CD4-positive, alpha-beta T cell treated with Interleukin-15 for 4 hours (primary cell): ENCODE measurements at regions not wholly inside any gene's neighbourhood (a gene's known extent, or its start where the extent isn't known, plus 50 kb on each side); places are given as distances from the start of the nearest gene placed in this dataset.
"Not testable (repeated sequence)": the region's sequence is repeated elsewhere in the genome, so short reads cannot be mapped to it uniquely, and the experiment has no call there.

Experiments
- DNase-seq: peaks from one replicate; pipeline ENCODE4 v3.0.0-alpha.2; 2020; ENCODE audit warnings: low spot score

DNA sequence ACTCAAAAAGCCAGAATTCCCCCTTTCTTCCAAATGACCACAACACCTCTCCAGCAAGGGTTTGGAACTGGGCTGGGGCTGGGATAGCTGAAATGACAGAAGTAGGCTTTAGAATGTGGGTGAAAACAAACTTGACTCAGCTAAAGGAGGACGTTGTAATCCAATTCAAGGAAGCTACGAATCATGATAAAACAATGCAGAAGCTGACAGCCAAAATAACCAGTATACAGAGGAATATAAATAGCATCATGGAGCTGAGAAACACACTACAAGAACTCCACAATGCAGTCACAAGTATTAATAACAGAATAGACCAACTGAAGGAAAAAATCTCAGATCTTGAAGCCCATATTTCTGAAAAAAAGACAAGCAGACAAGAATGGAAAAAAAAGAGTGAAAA lies 95.8 kb upstream of the TET2 start:
- no peak for DNase-seq

DNA sequence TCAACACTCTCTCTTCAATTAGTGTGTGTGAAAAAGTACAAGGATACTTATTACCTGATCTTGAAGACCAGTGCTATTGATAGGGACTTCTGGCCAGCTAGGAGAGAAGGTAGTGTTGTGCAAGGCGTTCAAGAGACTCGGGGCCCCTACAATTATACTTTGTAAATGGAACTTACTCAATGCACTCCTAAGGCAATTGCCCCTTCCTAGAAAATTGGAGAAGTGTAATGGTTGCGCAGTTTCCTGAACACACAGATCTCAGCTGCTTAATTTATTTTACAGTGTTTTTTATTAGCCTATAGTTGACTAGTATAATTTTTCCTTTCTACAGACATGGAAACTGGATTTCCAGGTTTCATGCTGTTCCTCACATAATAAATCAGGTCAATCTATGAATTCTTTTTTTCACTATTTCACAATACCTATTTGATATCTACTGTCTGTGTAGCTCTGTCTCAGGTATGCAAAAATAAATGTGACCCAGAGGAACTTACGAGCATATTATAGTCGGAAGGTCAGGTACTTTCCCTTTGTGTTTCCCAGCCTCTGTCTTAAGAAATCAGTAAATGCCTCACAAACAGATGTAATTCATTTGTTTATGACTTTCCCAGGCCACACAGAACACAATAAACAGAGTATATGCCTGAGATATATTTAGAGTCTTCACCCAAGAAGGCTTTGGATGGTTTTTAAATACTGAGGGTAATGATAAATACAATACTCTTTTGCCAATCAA lies 89.1 kb upstream of the TET2 start:
- no peak for DNase-seq

DNA sequence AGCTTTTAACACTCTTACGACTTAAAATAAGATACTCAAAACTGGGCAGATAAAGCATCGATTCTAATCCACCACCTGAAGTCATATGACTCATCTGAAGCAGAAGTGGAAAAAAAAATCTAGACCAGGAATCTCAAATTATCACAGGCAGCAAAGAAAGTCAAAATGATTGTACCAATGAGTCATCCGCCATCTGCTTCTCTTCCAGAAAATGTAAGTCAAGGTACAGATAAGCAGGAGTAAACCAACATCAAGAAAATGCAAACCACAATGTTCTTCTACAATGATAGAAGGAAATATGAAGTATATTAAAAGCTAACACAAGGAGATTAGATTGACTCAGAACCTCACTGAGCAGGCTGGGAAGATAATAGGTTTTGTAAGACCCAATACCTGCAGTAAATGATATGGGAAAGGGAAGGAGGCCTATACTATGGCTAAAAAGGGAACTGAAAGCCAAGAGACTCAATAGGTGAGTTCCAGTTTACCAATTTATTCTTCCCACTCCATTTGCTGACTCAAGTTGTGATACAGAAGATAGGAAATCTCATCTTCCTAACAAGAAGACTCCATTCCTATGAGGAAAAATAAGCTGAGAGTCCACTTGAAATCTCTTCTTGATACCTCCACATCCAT lies 88.4 kb upstream of the TET2 start:
- peak; percentile 19 for DNase-seq

DNA sequence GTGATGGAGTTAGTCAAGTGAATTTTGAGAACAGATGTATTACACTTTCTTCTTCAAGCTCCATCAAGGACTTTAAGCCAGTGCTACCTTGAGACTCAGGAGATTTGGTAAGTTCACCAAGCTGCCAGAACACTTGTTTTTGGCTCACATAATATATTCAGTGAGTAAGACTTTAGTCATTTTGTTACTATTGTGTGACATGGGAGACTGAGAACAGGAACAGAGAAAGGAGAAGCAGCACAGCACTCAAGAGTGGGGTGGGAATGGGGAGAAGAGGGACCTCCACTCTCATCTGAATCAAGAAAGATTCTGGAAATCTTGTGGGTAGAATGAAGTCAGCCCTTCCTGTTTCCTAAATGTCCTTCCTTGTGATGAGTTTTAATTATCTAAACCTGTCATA lies 87.3 kb upstream of the TET2 start:
- peak; percentile 9 for DNase-seq

DNA sequence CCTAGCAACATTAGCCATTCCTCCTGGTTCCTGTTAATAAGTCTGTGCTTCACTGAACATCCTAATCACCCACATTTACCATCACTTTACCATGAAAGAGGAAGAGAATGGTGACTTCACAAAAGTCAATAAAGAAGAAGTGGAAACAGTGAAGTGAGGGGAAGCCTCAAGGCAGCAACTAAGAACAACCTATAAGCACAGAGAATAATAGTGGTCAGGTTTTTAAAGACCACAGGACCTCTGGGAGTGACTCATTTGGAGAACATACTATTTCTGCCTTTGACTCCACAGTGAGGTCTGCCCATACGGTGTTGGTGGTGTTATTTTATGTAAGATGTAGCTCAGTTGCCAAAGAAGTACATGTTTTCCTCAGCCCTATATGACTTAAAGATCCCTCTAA lies 86.0 kb upstream of the TET2 start:
- DNase-seq, result peak; percentile 6

DNA sequence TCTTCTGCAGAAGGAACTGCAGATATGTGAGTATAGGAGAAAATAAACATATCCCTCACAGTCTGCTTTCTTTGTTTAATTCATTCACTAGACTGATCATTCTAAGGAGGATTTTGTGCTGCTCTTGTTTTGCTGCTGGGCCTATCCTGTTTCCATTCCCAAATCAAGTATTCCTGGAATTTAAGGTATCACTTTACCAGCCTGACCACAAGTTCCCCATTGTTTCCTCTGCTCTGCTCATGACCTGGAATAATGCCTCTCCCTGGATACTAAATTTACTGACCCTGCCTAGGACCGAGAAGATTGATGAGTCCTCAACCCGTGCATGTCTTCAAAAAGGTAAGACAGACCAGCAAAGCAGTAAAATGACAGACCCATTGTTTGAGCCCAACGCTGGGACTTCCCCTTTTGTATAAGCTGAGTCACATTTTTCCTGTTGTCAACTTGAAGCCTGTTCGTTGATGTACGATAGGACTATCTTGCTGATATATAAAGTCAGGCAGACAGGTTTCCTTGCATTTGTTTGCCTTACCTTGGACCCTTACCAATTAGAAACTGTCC lies 85.5 kb upstream of the TET2 start:
- DNase-seq, result peak; percentile 41

DNA sequence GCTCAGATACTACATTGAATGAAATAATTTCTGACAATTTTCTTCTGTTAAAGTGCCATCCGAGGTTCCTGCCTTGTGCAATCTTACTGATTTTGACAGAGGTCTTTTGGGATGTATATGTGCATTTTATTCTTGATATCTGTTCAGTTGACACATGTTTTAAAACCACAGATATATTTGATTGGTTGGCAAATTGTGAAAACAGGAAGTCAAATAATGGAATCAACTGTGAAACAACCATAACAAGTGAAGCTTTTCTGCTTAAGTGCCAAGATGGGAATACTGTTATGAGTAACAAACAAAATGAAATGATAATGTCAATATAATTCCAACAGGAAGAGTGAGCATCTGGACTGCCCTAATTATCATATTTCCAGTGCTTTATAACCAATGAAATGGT lies 84.9 kb upstream of the TET2 start:
- DNase-seq, result no peak

DNA sequence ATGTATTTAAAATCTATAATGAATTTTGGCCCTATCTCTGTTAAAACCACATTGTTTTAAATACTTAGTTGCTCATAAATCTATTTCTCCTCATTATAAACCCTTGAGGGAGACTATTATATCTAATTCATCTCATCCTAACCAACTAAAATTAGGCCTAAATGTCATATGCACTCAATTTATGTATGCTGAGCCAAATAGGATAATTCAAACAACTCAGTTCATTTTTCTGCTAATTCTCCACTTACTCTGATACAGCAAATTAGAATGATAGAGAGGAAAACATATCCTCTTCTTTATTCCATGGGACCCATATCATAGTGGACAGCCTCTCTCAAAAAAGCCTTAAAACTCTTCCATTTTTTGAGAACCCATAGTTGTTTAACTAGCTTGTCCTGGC lies 80.3 kb upstream of the TET2 start:
- no peak for DNase-seq

DNA sequence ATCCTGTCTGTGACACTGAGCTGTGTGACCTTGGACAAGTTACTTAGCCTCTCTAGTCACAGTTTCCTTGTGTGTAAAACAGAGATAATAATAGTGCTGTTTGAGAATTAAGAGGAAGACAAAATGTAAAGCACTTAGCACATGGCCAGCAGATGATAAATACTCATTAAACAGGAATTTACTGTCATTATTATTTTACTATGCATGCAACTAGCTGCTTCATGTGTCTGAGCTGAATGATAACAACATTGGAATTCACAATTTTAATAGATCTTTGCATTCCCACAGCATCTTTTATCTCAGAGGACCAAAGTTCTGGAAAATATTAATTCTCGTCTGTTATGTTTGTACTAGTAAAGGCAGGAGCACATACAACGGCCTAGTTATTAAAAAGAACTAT lies 79.2 kb upstream of the TET2 start:
- DNase-seq, result no peak

DNA sequence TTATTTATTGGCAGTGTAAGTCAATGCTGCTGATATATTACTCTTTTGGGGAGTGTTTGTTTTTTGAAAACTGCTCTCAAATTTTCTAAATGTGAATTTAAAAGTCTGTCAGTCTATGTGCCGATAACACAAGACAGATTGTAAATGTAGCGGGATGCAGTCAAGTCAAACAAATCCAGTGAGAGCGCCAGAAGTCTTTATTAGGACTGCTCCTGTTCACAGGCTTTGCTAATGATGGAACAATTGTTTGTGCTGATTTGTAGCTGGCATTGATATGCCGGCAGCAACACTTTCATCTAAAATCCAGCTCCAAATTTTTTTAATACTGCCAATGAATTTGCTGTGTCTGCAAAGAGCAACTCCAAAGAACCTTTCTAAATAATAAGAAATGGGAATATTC lies 78.7 kb upstream of the TET2 start:
- no peak for DNase-seq

DNA sequence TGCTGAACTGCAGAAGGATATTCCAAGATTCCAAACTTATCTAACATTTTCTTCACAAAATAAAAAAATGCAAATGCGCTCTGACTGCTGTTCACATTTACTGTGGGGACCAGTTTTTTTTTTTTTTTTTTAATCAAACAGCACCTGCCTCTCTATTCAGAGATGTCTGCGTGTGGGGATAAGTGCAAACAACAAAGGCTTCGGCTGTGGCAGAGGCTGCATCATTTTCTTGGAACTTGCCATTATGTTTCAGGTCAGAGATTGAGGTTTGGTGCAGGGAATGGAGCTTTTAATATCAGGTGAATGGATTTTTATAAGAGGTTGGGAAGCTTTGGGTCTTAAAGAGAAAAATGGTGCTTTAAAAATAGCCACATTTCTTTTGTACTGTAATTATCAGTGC lies 78.2 kb upstream of the TET2 start:
- DNase-seq, result no peak

DNA sequence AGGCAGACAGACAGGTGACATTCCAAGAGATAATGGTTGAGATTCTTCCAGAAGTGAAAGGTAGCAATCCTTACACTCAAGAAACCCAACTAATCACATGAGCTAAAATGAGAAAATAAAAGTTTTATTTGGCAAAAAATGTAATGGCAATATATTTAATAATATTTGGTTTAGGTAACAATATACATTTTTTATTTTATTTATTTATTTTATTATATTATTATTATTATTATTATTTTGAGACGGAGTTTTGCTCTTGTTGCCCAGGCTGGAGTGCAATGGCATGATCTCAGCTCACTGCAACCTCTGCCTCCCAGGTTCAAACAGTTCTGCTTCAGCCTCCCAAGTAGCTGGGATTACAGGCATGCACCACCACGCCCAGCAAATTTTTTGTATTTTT lies 74.6 kb upstream of the TET2 start:
- DNase-seq, result not testable (repeated sequence)

DNA sequence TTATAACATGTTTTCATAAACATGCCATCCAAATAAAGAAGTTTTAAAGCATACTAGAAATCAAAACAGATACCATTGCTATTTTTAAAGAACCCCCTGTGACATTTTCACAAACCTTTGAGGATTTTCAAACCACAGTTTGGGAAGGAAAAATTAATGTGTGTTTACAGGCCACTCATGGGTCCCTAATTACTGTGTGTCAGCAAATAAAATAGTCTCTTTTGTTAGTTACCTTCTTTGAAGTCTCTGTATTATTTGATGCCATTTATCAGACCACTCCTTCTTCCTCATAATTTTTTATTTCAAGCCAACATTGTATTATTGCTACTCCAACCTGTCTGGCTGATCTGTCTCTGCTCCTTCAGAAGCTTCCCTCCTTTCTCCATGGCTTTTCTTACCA lies 72.6 kb upstream of the TET2 start:
- DNase-seq, result no peak

DNA sequence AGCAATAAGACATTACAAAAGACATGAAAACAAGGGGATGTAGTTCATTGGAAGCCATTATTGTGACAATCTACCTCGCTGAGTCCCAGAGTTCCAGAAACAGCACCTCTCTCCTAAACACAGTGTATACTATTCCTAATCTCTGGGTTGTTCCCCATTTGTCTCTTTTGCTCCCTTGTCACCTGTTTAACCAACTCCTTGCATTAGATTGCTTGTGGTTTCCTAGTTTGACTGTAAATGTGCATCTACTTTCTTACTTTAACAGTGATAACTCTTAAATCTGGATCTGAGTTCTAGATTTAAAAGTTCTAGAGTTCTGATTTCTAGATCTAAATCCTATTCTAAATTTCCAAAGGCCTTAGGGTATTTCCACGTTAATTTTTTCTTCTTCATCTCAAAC lies 71.6 kb upstream of the TET2 start:
- no peak for DNase-seq

DNA sequence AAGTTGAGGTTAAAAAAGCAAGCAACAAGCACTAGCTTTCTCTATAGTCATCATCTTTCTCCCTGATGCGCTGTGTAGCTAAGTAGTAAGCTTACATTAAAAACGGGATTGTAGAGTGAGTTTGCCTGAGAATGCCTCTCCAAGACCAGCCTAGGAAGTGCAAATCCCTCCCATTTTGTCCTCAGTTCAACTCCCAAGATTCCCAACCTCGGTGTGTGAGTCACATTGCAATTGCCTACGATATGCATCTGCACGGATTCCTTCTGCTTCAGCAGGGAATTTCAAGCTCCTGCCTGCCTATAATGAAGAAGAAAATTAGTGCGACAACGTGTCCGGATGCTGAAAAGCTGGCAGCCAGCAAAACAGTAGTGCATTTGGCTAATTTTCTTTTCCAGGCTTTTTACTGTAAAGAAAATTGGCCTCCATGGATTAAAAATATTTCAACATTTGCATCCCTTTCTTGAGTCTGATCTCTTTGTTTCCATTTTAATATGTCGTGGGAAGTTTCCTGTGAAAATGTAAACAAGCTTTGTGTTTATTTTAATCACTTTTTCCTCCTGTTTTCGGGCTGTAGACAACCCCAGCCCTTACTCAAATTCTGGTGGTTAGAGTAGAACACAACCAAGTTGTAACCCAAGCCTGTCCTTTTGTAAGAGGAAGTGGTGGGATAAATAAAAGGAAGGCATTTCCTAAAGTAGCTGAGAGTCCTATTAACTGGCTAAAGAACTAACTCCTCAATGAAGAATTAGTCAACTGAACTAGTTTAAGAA lies 58.4 kb upstream of the TET2 start:
- DNase-seq, result no peak

DNA sequence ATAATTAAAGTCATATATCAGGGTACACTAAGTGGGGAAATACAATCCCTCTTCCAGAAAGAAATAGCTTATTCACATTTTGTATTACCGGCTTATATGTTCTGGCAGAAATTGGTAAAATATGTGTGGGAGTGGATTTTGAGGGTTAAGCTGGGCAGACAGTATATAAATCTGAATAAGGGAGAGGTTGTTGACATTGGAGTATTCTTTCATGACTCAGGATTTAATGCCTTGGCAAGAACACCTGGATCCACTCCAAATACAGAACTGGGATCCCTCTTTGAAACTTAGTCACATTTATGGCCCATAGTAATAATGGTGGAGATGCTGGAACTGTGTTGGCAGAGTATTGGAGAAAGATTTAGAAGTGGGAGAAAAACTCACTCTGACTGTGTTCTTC lies 54.3 kb upstream of the TET2 start:
- DNase-seq, result no peak

DNA sequence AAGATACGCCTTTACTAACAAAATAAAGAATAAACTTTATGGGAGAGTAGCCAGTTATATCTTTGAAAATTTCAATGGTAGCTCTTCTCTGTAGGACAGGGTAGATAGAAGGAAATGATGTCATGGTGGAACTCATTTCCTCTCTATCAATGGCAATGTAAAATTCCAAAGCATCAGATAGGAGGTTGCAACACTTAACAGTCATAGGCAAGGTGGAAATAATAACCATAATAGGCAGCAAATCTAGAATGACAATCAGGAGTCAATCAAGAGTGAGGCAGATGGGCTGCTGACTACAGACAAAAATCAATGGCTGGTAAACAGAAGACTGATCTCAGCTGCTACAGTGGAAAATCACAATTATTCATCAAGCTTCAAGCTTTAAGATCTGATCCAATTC lies 53.9 kb upstream of the TET2 start:
- no peak for DNase-seq

DNA sequence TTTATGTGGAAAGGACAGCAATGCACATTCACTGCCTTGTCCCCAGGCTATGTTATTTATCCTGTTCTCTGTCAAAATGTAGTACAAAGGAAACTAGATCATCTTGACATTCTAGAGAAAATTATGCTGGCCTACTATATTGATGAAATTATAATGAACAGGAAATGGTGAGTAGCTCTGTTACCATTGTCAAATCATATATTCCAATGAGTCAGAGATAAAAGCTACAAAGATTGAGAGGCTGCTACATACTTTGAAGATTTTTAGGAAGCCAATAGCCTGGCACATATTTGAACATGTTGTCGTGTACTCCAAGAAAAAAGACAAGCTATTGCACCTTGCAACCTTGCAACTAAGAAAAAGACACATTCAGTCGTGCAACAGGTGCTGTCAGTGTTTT lies 52.7 kb upstream of the TET2 start:
- no peak for DNase-seq
